SH-SY5Y (cell line): ENCODE measurements at regions not wholly inside any gene's neighbourhood (a gene's known extent, or its start where the extent isn't known, plus 50 kb on each side); places are given as distances from the start of the nearest gene placed in this dataset.

ENCODE experiments used
- GATA2 ChIP-seq: IDR thresholded peaks from 2 replicates; pipeline ENCODE4 v1.6.1; 2011; ENCODE audit warnings: mild to moderate bottlenecking, low read depth, low read length
- GATA3 ChIP-seq: IDR thresholded peaks from 2 replicates; pipeline ENCODE4 v1.6.1; 2011; ENCODE audit warnings: low read depth, mild to moderate bottlenecking, low read length, moderate library complexity

- TF ChIP-seq GATA2, result no peak
- no peak for TF ChIP-seq GATA3
Observed at GRCh38 chr4:4595252-4595651, 53.4 kb upstream of the STX18 start.
